ENCODE measurements at regions not wholly inside any gene's neighbourhood (a gene's known extent, or its start where the extent isn't known, plus 50 kb on each side); places are given as distances from the start of the nearest gene placed in this dataset.
"Not testable (repeated sequence)": the region's sequence is repeated elsewhere in the genome, so short reads cannot be mapped to it uniquely, and the experiment has no call there.

GRCh38 chr11:7874056-7874455, 57.0 kb downstream of the OR10A6 start:
- no peaks in the 10 kb centered on the region for H3K4me1 Mint-ChIP-seq (ENCODE audit: low read depth)
- no peak overlapping the region for H3K27ac Mint-ChIP-seq
- no peak for DNase-seq
- peaks cover 10% of the 10 kb centered on the region for H3K27me3 Mint-ChIP-seq
- H3K4me3 Mint-ChIP-seq: no peak overlapping the region
- no peaks in the 10 kb centered on the region for H3K36me3 Mint-ChIP-seq
- no peaks in the 10 kb centered on the region for H3K9me3 Mint-ChIP-seq
- CTCF ChIA-PET: interaction anchor here (0.9 kb wide), 1 partner anchor 21 kb away, joined by 3 read pairs; no protein-coding TSS in a partner anchor
- intact Hi-C loops (cut with micrococcal nuclease): no loop called here
- POLR2A ChIA-PET: no interaction called here

GRCh38 chr11:7872890-7873289, 58.2 kb downstream of the OR10A6 start:
- Mint-ChIP-seq H3K9me3 (no peaks in the 10 kb centered on the region), H3K27me3 (peaks cover 10% of the 10 kb centered on the region), H3K4me1 (ENCODE audit: low read depth) (no peaks in the 10 kb centered on the region), H3K36me3 (no peaks in the 10 kb centered on the region), H3K4me3 (no peak overlapping the region), H3K27ac (no peak overlapping the region)
- intact Hi-C loops (cut with micrococcal nuclease): no loop called here
- ChIA-PET POLR2A (no interaction called here), CTCF (no interaction called here)
- no peak for DNase-seq

GRCh38 chr11:7871056-7871455, 60.0 kb downstream of the OR10A6 start:
- Mint-ChIP-seq H3K27me3 (peaks cover 10% of the 10 kb centered on the region), H3K4me1 (ENCODE audit: low read depth) (no peaks in the 10 kb centered on the region), H3K27ac (no peak overlapping the region), H3K4me3 (no peak overlapping the region), H3K36me3 (no peaks in the 10 kb centered on the region), H3K9me3 (no peaks in the 10 kb centered on the region)
- intact Hi-C loops (cut with micrococcal nuclease): no loop called here
- ChIA-PET CTCF (no interaction called here), POLR2A (no interaction called here)
- DNase-seq: no peak

GRCh38 chr11:7869467-7869866, 61.6 kb downstream of the OR10A6 start:
- no peak overlapping the region for H3K4me3 Mint-ChIP-seq
- DNase-seq: no peak
- H3K27ac Mint-ChIP-seq: no peak overlapping the region
- ChIA-PET POLR2A (no interaction called here), CTCF (no interaction called here)
- peaks cover 9% of the 10 kb centered on the region for H3K27me3 Mint-ChIP-seq
- no peaks in the 10 kb centered on the region for H3K9me3 Mint-ChIP-seq
- no peaks in the 10 kb centered on the region for H3K4me1 Mint-ChIP-seq (ENCODE audit: low read depth)
- intact Hi-C loops (cut with micrococcal nuclease): no loop called here
- H3K36me3 Mint-ChIP-seq: no peaks in the 10 kb centered on the region

- CTCF ChIA-PET; H3K4me3 Mint-ChIP-seq; intact Hi-C loops (cut with micrococcal nuclease); H3K27me3 Mint-ChIP-seq; POLR2A ChIA-PET; H3K36me3 Mint-ChIP-seq; H3K27ac Mint-ChIP-seq; H3K9me3 Mint-ChIP-seq; DNase-seq; H3K4me1 Mint-ChIP-seq (ENCODE audit: low read depth): not testable (repeated sequence)
These were observed 64.5 kb upstream of the OR5P2 start for GRCh38 chr11:7861292-7861691.

GRCh38 chr11:7860844-7861243, 64.1 kb upstream of the OR5P2 start:
- H3K27me3 Mint-ChIP-seq; H3K9me3 Mint-ChIP-seq; H3K4me1 Mint-ChIP-seq (ENCODE audit: low read depth); intact Hi-C loops (cut with micrococcal nuclease); CTCF ChIA-PET; POLR2A ChIA-PET; H3K4me3 Mint-ChIP-seq; H3K36me3 Mint-ChIP-seq; H3K27ac Mint-ChIP-seq; DNase-seq: not testable (repeated sequence)

GRCh38 chr11:7858006-7858405, 61.3 kb upstream of the OR5P2 start:
- CTCF ChIA-PET: no interaction called here
- no peak for DNase-seq
- Mint-ChIP-seq H3K4me3 (no peak overlapping the region), H3K27ac (no peak overlapping the region), H3K4me1 (ENCODE audit: low read depth) (no peaks in the 10 kb centered on the region), H3K9me3 (no peaks in the 10 kb centered on the region), H3K27me3 (peaks cover 10% of the 10 kb centered on the region), H3K36me3 (no peaks in the 10 kb centered on the region)
- POLR2A ChIA-PET: interaction anchor here (0.6 kb wide), 1 partner anchor 889 kb away, joined by 3 read pairs; no protein-coding TSS in a partner anchor
- intact Hi-C loops (cut with micrococcal nuclease): no loop called here

GRCh38 chr11:7851391-7851790, 54.6 kb upstream of the OR5P2 start:
- DNase-seq: no peak
- Mint-ChIP-seq H3K27me3 (peaks cover 6% of the 10 kb centered on the region), H3K4me1 (ENCODE audit: low read depth) (no peaks in the 10 kb centered on the region), H3K4me3 (no peak overlapping the region), H3K27ac (no peak overlapping the region), H3K36me3 (no peaks in the 10 kb centered on the region), H3K9me3 (no peaks in the 10 kb centered on the region)
- ChIA-PET POLR2A (no interaction called here), CTCF (no interaction called here)
- intact Hi-C loops (cut with micrococcal nuclease): no loop called here

GRCh38 chr11:7849018-7849417, 52.3 kb upstream of the OR5P2 start:
- DNase-seq: no peak
- intact Hi-C loops (cut with micrococcal nuclease): no loop called here
- CTCF ChIA-PET: no interaction called here
- no peaks in the 10 kb centered on the region for H3K27me3 Mint-ChIP-seq
- H3K9me3 Mint-ChIP-seq: no peaks in the 10 kb centered on the region
- H3K36me3 Mint-ChIP-seq: no peaks in the 10 kb centered on the region
- POLR2A ChIA-PET: no interaction called here
- H3K4me3 Mint-ChIP-seq: no peak overlapping the region
- no peaks in the 10 kb centered on the region for H3K4me1 Mint-ChIP-seq (ENCODE audit: low read depth)
- no peak overlapping the region for H3K27ac Mint-ChIP-seq
